NCI-H2227 treated with DMSO at 0.1 percent for 48 hours (cell line): ENCODE measurements at regions not wholly inside any gene's neighbourhood (a gene's known extent, or its start where the extent isn't known, plus 50 kb on each side); places are given as distances from the start of the nearest gene placed in this dataset.

ENCODE experiments used
- DNase-seq: peaks from one replicate; lab custom pipeline; 2025; lab: John Stamatoyannopoulos, UW

- DNase-seq, result no peak
Observed at GRCh38 chr7:9981742-9982349, 991.8 kb upstream of the PHF14 start.

- DNase-seq, result no peak
Observed at GRCh38 chr7:9983048-9983447, 990.6 kb upstream of the PHF14 start.

DNA sequence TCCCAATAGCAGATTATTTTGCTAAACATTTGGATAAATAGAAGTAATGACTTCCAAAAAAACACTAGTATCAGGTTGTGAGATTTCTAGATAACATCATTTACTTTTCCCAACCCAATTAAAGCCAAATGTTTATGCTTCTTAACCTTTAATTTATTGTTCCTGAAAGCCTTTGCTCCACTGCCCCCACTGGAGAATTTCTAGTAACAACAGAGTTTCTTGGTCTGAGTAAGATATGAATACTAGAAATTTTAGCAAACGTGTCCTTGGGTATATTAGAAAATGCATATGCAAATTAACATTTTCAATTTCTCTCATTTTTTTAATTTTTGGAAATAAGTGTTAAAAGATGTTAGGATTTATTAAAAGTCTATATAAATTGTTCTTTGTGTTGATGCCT, 958.0 kb upstream of the PHF14 start:
- DNase-seq, result no peak

- no peak for DNase-seq
Observed at GRCh38 chr7:10022480-10022879, 951.2 kb upstream of the PHF14 start.

DNA sequence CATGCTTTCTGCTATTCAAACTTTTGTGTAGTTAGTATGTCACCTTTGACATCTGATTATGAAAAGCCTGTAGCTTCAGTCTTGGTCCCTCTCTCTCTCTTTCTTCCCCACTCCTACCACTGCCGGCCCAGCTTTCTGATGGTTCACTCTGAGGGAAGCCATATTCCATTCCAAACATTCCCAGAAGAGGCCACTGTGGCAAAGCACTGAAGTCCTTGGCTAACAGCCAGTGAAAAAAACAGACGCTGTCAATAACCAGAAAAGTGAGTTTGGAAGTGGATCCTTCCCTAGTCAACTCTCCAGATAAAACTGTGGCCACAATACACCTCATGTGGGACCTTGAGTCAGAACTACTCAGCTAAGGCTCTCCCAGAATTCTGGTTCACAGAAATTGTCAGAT, 950.7 kb upstream of the PHF14 start:
- no peak for DNase-seq

DNA sequence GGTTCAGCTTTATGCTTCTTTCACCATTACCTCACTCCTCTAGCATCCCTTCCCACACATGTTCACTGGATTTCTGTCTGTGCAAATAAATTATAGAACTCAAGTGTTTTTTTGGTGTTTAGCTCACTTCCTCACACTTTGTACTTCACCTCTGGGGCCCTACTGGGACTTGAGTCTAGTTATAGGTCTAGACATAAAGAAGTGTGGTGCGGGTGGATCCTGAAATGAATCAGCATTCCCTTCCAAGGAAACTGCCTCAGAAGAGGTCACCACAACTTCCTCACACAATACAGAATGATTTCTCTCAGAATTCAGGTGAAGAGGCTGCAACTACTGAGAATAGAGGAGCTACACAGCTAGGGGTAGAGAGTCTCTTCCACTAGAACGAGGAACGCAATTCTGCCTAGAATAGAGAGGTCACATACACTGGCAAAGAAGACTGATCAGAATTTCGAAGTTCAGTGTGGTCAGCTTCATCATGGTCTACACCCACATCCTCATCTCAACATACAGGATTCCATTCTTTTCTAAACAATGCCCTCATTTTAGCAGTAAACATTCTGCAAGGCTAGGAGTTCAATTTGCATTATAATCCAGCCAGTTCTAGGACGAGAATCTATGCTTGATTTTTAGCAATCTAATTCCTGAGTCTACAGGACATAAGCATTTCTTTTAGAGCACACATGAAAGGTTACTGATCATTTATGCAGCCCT, 938.7 kb upstream of the PHF14 start:
- no peak for DNase-seq

DNA sequence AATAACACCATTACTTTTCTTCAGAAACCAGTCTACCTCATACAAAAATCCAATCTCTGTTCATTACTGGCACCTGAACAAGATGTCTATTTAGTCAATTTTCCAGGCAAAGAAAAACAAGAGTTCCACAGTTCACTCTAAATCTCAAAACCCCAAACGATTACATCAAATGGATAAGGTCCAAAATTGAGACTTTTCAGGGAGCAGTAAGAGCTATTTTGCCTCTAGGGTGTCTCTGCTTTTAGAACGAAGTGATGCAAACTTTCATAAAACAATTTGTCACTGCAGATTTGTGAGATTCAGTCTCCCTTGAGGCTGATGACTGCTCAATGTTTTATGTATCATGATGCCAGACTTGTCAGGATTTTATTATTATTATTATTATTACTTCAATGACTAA, 937.0 kb upstream of the PHF14 start:
- no peak for DNase-seq

- no peak for DNase-seq
Observed at GRCh38 chr7:10038351-10038750, 935.3 kb upstream of the PHF14 start.

GRCh38 chr7:10040674-10041073, 933.0 kb upstream of the PHF14 start:
- DNase-seq, result no peak

- no peak for DNase-seq
Observed at GRCh38 chr7:10070899-10071298, 902.8 kb upstream of the PHF14 start.

- DNase-seq, result no peak
Observed at GRCh38 chr7:10075866-10076265, 897.8 kb upstream of the PHF14 start.

GRCh38 chr7:10076660-10077300, 896.9 kb upstream of the PHF14 start:
- DNase-seq, result no peak

DNA sequence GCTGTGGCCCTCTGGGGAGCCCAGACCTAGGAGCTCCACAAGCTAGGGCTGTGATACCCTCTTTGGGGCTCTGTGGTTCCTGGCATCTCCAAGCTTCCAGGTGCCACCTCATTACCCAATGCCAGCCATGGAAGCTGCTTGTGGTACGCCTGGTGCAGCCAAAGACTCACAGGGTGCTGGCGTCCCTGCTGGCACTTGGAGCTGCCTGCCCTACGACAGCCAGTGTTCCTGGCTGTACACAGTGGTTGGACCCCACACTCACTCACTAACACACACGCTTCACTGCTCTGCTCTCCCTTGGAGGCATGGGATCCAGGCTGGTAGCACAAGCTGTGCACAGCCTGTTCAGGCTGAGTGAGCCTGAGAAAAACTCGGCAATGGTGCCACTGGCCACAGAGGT, 894.1 kb upstream of the PHF14 start:
- no peak for DNase-seq

GRCh38 chr7:10082896-10083295, 890.8 kb upstream of the PHF14 start:
- no peak for DNase-seq

GRCh38 chr7:10083766-10084165, 889.9 kb upstream of the PHF14 start:
- no peak for DNase-seq

GRCh38 chr7:10085231-10085630, 888.4 kb upstream of the PHF14 start:
- DNase-seq, result no peak

DNA sequence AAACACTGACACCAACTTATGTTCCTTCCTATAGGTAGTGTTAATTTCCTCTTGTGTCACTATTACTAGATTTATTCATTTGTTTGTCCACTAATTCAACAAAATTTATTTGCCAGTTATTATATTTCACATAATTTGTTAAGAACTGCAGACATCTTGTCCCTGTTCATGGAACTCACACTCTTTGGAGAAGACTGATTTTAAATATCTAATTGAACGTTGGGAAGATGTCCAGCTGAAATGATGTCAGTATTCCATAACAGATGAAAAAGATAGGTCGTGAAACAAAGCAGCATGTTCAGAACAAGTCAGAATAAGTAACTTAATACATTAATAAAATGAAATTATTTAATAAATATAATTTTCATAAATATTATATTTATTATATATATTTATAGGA, 873.1 kb upstream of the PHF14 start:
- DNase-seq, result no peak

GRCh38 chr7:10101351-10101750, 872.3 kb upstream of the PHF14 start:
- peak; percentile 16 for DNase-seq

GRCh38 chr7:10104292-10104691, 869.4 kb upstream of the PHF14 start:
- DNase-seq, result no peak

- no peak for DNase-seq
Observed at GRCh38 chr7:10106609-10107008, 867.1 kb upstream of the PHF14 start.

- no peak for DNase-seq
Observed at GRCh38 chr7:10116511-10116910, 857.2 kb upstream of the PHF14 start.

GRCh38 chr7:10117815-10118214, 855.9 kb upstream of the PHF14 start:
- DNase-seq, result no peak

GRCh38 chr7:10120936-10121335, 852.7 kb upstream of the PHF14 start:
- no peak for DNase-seq

DNA sequence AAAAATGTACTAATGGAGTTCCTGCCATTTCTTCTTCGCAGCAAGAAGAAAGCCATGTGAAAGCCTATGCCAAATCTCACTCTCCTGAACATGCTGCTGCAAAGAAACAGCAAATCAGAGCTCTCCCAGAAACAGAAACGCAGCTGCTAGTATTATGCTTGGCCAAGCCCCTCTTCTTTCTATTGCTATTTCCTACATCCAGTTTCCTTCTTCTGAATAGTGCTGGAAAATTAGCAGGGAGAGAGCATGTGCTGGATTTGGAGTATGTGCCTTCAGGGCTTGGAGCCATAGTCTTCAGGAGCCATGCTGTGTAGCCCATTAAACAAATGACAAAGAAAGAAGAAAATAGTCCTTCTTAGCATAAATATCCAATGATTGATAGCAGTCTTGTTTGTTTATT, 852.0 kb upstream of the PHF14 start:
- peak; percentile 58 for DNase-seq
